ENCODE measurements at regions not wholly inside any gene's neighbourhood (a gene's known extent, or its start where the extent isn't known, plus 50 kb on each side); places are given as distances from the start of the nearest gene placed in this dataset.

DNA sequence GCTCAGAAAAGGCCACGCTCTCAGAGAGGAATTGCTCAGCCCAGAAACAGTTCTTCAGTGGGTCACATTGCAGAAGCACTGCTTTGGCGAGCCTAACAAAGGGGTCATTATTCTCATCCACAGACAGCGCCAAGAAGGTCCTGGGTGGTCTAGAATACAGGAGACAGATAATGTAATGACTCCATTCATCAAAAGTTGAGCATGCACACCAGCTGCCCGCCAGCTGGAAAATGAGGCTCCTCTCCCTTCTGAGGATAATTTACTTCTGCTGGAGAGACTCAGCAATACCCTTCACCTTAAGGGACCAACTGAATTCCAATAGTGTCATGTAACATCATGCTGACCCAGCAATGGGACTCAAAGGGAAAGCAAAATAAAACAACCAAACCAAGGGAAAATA is 79.9 kb downstream of the TRIB2 start:
- TF ChIP-seq, protein P1, sequence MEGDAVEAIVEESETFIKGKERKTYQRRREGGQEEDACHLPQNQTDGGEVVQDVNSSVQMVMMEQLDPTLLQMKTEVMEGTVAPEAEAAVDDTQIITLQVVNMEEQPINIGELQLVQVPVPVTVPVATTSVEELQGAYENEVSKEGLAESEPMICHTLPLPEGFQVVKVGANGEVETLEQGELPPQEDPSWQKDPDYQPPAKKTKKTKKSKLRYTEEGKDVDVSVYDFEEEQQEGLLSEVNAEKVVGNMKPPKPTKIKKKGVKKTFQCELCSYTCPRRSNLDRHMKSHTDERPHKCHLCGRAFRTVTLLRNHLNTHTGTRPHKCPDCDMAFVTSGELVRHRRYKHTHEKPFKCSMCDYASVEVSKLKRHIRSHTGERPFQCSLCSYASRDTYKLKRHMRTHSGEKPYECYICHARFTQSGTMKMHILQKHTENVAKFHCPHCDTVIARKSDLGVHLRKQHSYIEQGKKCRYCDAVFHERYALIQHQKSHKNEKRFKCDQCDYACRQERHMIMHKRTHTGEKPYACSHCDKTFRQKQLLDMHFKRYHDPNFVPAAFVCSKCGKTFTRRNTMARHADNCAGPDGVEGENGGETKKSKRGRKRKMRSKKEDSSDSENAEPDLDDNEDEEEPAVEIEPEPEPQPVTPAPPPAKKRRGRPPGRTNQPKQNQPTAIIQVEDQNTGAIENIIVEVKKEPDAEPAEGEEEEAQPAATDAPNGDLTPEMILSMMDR (IDR thresholded peaks at IDR 0.05; ENCODE audit: low read depth, low read length) = no peak
- no peak for TF ChIP-seq EZH2phosphoT487 (IDR thresholded peaks at IDR 0.05; ENCODE audit: low read depth)

All from OCI-LY3 (cell line).